MCF 10A (cell line): ENCODE measurements at regions not wholly inside any gene's neighbourhood (a gene's known extent, or its start where the extent isn't known, plus 50 kb on each side); places are given as distances from the start of the nearest gene placed in this dataset.

ENCODE experiments used
- BruUV-seq: library from RNA; stranded (reverse); fragments of 400-500 nt; replicated peaks from 2 replicates; lab custom pipeline; 2021; lab: Mats Ljungman, UMichigan
- CTCF ChIA-PET: fragments of 300-600 bp; sonication (Branson Sonifier 250); formaldehyde crosslinking; extraction: SDS; loops from one replicate; lab custom pipeline; 2021; ENCODE audit warnings: antibody characterized with exemption, inconsistent platforms; lab: Yijun Ruan, JAX
- POLR2A ChIA-PET: fragments of 300-600, 350-650 bp; sonication (Branson Sonifier 250); formaldehyde crosslinking; extraction: SDS; loops from one replicate; lab custom pipeline; 2020; ENCODE audit warnings: antibody characterized with exemption, inconsistent platforms; lab: Yijun Ruan, JAX
- DNase-seq: peaks from one replicate; pipeline ENCODE4 v3.0.0-alpha.2; 2018; ENCODE audit not compliant: unreplicated experiment
- H3K27ac Mint-ChIP-seq: one replicate; pipeline ENCODE4 v1.8.0; 2022; ENCODE audit warnings: mild to moderate bottlenecking, low read depth, mixed read lengths; ENCODE audit not compliant: unreplicated experiment
- H3K27me3 Mint-ChIP-seq: one replicate; pipeline ENCODE4 v1.8.0; 2022; ENCODE audit warnings: mixed read lengths; ENCODE audit not compliant: insufficient read depth, unreplicated experiment
- H3K36me3 Mint-ChIP-seq: one replicate; pipeline ENCODE4 v1.8.0; 2022; ENCODE audit warnings: mild to moderate bottlenecking, moderate library complexity, mixed read lengths; ENCODE audit not compliant: insufficient read depth, unreplicated experiment
- H3K4me1 Mint-ChIP-seq: one replicate; pipeline ENCODE4 v1.8.0; 2022; ENCODE audit warnings: mixed read lengths; ENCODE audit not compliant: insufficient read depth, unreplicated experiment
- H3K4me3 Mint-ChIP-seq: one replicate; pipeline ENCODE4 v1.8.0; 2022; ENCODE audit warnings: mild to moderate bottlenecking, moderate library complexity, mixed read lengths; ENCODE audit not compliant: unreplicated experiment
- H3K9me3 Mint-ChIP-seq: one replicate; pipeline ENCODE4 v1.8.0; 2022; ENCODE audit warnings: mixed read lengths; ENCODE audit not compliant: unreplicated experiment
- intact Hi-C: fragments of 100-400 bp; cut with micrococcal nuclease; formaldehyde crosslinking; loops from 2 replicates; pipeline ENCODE4 v1.14.1; 2022
- TF ChIP-seq, protein P1 (sequence below): fragments of 200-600 bp; IDR thresholded peaks from one replicate; pipeline ENCODE4 v1.8.0; 2022; ENCODE audit warnings: antibody characterized with exemption, mild to moderate bottlenecking; ENCODE audit not compliant: unreplicated experiment

DNA sequence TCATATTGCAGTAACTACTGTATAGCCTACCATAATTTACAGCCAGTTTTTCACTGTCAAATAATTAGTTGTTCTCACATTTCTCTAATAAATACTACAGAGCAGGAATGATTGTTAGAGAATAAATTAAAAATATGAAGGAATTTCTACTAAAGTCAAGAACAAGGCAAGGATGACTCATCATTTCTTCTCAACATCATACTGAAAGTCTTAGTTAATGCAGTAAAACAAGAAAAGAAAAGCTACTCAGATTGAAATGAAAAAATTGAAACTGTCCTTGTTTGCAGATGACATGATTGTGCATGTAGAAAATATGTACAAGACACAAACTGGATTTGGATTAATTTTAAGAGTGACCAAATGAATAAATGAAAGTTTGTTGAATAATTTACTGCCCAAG is 608.2 kb downstream of the NSUN3 start:
- CTCF ChIA-PET, result no interaction called here
- Mint-ChIP-seq H3K4me3 (no peak overlapping the region), H3K36me3 (no peaks in the 10 kb centered on the region), H3K9me3 (no peaks in the 10 kb centered on the region), H3K27me3 (peaks cover 26% of the 10 kb centered on the region), H3K4me1 (no peaks in the 10 kb centered on the region), H3K27ac (no peak overlapping the region)
- no TSS peak for BruUV-seq
- no peak for DNase-seq
- POLR2A ChIA-PET, result no interaction called here
- TF ChIP-seq, protein P1, sequence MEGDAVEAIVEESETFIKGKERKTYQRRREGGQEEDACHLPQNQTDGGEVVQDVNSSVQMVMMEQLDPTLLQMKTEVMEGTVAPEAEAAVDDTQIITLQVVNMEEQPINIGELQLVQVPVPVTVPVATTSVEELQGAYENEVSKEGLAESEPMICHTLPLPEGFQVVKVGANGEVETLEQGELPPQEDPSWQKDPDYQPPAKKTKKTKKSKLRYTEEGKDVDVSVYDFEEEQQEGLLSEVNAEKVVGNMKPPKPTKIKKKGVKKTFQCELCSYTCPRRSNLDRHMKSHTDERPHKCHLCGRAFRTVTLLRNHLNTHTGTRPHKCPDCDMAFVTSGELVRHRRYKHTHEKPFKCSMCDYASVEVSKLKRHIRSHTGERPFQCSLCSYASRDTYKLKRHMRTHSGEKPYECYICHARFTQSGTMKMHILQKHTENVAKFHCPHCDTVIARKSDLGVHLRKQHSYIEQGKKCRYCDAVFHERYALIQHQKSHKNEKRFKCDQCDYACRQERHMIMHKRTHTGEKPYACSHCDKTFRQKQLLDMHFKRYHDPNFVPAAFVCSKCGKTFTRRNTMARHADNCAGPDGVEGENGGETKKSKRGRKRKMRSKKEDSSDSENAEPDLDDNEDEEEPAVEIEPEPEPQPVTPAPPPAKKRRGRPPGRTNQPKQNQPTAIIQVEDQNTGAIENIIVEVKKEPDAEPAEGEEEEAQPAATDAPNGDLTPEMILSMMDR, result no peak
- intact Hi-C loops, result no loop called here

- ChIA-PET CTCF (no interaction called here), POLR2A (no interaction called here)
- Mint-ChIP-seq H3K27me3 (peaks cover 15% of the 10 kb centered on the region), H3K9me3 (no peaks in the 10 kb centered on the region), H3K4me3 (no peak overlapping the region), H3K36me3 (peaks cover 6% of the 10 kb centered on the region), H3K27ac (no peak overlapping the region), H3K4me1 (no peaks in the 10 kb centered on the region)
- BruUV-seq, result no TSS peak
- TF ChIP-seq, protein P1, result no peak
- intact Hi-C loops, result no loop called here
- no peak for DNase-seq
These were observed 611.0 kb downstream of the NSUN3 start for GRCh38 chr3:94673876-94674275.

DNA sequence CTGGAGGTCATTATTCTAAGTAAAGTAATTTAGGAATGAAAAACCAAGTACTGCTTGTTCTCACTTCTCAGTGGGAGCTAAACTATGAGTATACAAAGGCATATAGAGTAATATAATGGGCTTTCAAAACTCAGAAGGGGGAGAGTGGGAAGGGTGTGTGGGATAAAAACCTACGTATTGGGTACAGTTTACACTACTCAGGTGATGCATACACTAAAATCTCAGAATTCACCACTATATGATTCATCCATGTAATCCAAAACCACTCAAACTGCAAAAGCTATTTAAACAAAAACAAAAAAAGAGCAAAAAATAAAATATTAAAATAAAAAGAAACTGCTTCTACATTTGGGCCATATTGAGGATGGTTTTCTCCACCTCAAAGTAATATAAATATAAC is 623.3 kb downstream of the NSUN3 start:
- POLR2A ChIA-PET, result no interaction called here
- DNase-seq, result no peak
- H3K36me3 Mint-ChIP-seq, result no peaks in the 10 kb centered on the region
- H3K4me1 Mint-ChIP-seq, result no peaks in the 10 kb centered on the region
- no peaks in the 10 kb centered on the region for H3K27me3 Mint-ChIP-seq
- no peak overlapping the region for H3K4me3 Mint-ChIP-seq
- no TSS peak for BruUV-seq
- TF ChIP-seq, protein P1, result no peak
- CTCF ChIA-PET, result interaction anchor here (0.6 kb wide), 3 partner anchors 176 to 829 kb away, joined by 4 to 6 read pairs (median 4); no protein-coding TSS in a partner anchor
- intact Hi-C loops, result no loop called here
- peaks cover 8% of the 10 kb centered on the region for H3K9me3 Mint-ChIP-seq
- no peak overlapping the region for H3K27ac Mint-ChIP-seq

DNA sequence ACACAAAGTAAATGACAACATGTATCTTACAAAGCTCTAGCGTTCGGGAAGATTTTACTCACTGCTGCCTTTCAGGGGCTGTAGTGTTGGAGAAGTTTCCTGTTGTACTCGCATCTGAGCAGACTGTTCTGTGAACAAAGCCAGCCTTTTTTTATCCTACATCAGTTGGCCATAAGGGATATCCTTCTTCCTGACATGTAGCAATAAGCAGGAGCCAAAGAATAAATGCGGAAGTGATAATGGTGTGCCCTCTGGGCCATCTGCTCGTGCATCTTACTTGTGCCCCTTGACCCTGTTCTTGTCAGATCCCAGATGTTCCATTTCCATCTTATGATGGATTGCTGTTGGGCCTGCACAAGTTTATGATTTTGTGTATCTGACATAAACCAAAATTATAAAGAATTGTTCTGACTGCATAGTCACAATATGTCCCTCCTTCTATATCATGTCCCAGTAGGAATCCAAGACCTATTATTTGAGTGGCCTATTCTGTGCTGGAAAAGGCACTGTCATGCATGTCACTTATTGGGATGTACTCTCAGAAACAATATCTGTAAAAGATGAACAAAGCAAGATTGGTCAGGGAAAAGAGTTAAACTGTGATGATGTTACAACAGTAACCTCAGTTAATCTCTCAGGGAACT is 631.3 kb downstream of the NSUN3 start:
- no peaks in the 10 kb centered on the region for H3K4me1 Mint-ChIP-seq
- no peaks in the 10 kb centered on the region for H3K36me3 Mint-ChIP-seq
- H3K27me3 Mint-ChIP-seq, result no peaks in the 10 kb centered on the region
- TF ChIP-seq, protein P1, result no peak
- ChIA-PET POLR2A (interaction anchor here (0.6 kb wide), 1 partner anchor 121 kb away, joined by 3 read pairs; no protein-coding TSS in a partner anchor), CTCF (no interaction called here)
- intact Hi-C loops, result loop anchor here (10.0 kb wide), 1 partner anchor 61 kb away; no protein-coding TSS in a partner anchor
- H3K9me3 Mint-ChIP-seq, result no peaks in the 10 kb centered on the region
- no peak for DNase-seq
- H3K27ac Mint-ChIP-seq, result no peak overlapping the region
- no TSS peak for BruUV-seq
- H3K4me3 Mint-ChIP-seq, result no peak overlapping the region
